ENCODE measurements at regions not wholly inside any gene's neighbourhood (a gene's known extent, or its start where the extent isn't known, plus 50 kb on each side); places are given as distances from the start of the nearest gene placed in this dataset.

- TF ChIP-seq SALL1 (CRISPR knock-in tag; IDR thresholded peaks at IDR 0.05) = peak; percentile 59; the same call in 1 of the 2 replicates
- no peak for TF ChIP-seq ZSCAN12 (CRISPR knock-in tag; IDR thresholded peaks at IDR 0.05)
- no peak for TF ChIP-seq ZSCAN29 (CRISPR knock-in tag; conservative IDR thresholded peaks at IDR 0.05)
- TF ChIP-seq TRAFD1 (CRISPR knock-in tag; IDR thresholded peaks at IDR 0.05; ENCODE audit: borderline replicate concordance) = no peak
- no peak for TF ChIP-seq ZNF776 (CRISPR knock-in tag; IDR thresholded peaks at IDR 0.05)
- TF ChIP-seq HOXA3 (CRISPR knock-in tag; IDR thresholded peaks at IDR 0.05) = no peak
- TF ChIP-seq PCBP1 (IDR thresholded peaks at IDR 0.05; ENCODE audit: borderline replicate concordance, low read depth, low read length) = no peak
- 0 out of 2 replicates have a peak, but pooled peaks have one; percentile 23 for TF ChIP-seq ZMYM4 (CRISPR knock-in tag; IDR thresholded peaks at IDR 0.05)
- TF ChIP-seq HCFC1 (IDR thresholded peaks at IDR 0.05; ENCODE audit: low read depth, low read length) = no peak
- TF ChIP-seq ZBTB1 (CRISPR knock-in tag; IDR thresholded peaks at IDR 0.05; ENCODE audit: borderline replicate concordance) = no peak
- peak; percentile 43 for TF ChIP-seq MED1 (CRISPR knock-in tag; IDR thresholded peaks at IDR 0.05)
- TF ChIP-seq CAMTA2 (CRISPR knock-in tag; IDR thresholded peaks at IDR 0.05; ENCODE audit: borderline replicate concordance) = no peak
- no peak for TF ChIP-seq ZBTB25 (CRISPR knock-in tag; IDR thresholded peaks at IDR 0.05)
- no peak for TF ChIP-seq ZNF430 (CRISPR knock-in tag; IDR thresholded peaks at IDR 0.05)
These were observed 142.9 kb upstream of the PZP start (continued) for GRCh38 chr12:9351136-9351535.
